ENCODE measurements at regions not wholly inside any gene's neighbourhood (a gene's known extent, or its start where the extent isn't known, plus 50 kb on each side); places are given as distances from the start of the nearest gene placed in this dataset.

GRCh38 chr1:30219675-30220074 is 503.7 kb downstream of the MATN1 start:
- TF ChIP-seq POLR2A (IDR thresholded peaks at IDR 0.05; ENCODE audit: low read depth) (no peak), POLR2AphosphoS5 (IDR thresholded peaks at IDR 0.05) (no peak)

All from esophagus muscularis mucosa (tissue), 2 donors.